ENCODE measurements at regions not wholly inside any gene's neighbourhood (a gene's known extent, or its start where the extent isn't known, plus 50 kb on each side); places are given as distances from the start of the nearest gene placed in this dataset.
"Not testable (repeated sequence)": the region's sequence is repeated elsewhere in the genome, so short reads cannot be mapped to it uniquely, and the experiment has no call there.

DNA sequence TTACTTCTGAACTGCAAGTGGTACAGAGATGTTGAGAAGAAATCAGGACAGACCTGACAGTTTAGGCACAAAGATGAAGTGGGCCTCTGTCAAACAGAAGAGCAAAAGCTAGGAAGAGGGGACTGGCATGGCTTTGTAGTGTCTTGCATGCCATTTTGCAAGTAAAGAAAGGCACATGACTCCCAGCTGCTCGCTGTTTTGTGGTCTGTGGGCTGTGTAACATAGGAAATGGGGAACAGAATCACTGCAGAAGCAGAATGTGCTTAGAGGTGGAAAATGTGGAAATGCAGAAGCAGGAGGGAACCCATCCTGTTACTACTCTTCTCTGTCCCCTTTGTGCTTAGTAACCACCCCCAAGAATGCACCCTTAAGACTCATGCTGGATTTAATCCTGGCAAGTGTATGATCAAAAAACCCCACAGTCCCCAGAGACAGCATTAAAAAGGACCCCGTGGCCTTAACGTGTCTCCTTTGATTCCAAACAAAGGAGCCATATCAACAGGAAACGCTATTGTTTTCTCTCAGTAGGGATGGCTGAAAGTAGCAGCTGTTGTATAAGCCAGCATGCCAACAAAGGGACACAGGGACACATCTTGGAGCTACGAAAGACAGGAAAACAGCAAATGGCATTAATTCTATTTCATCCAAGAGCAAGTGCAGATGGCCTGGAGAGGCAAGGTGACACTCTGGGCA, 177.6 kb upstream of the GLRA2 start:
- no peaks in the 10 kb centered on the region for H3K27me3 ChIP-seq (replicated peaks; ENCODE audit: insufficient read depth)

DNA sequence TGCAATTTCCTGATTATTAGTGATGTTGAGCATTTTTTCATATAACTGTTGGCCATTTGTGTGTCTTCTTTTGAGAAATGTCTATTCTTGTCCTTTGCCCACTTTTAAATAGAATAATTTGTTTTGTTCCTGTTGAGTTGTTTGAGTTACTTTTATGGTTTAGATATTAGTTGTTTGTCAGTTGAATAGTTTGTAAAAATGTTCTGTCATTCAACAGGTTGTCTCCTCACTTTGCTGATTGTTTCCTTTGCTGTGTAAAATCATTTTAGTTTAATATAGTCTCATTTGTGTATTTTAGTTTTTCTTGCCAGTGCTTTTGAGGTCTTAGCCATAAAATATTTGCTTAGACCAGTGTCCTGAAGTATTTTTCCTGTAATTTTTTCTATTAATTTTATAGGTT, 181.8 kb upstream of the GLRA2 start:
- H3K27ac ChIP-seq = no peak overlapping the region
- TF ChIP-seq POLR2AphosphoS5 (IDR thresholded peaks at IDR 0.05) (no peak), POLR2A (IDR thresholded peaks at IDR 0.05) (no peak)
- TF ChIP-seq, protein P1, sequence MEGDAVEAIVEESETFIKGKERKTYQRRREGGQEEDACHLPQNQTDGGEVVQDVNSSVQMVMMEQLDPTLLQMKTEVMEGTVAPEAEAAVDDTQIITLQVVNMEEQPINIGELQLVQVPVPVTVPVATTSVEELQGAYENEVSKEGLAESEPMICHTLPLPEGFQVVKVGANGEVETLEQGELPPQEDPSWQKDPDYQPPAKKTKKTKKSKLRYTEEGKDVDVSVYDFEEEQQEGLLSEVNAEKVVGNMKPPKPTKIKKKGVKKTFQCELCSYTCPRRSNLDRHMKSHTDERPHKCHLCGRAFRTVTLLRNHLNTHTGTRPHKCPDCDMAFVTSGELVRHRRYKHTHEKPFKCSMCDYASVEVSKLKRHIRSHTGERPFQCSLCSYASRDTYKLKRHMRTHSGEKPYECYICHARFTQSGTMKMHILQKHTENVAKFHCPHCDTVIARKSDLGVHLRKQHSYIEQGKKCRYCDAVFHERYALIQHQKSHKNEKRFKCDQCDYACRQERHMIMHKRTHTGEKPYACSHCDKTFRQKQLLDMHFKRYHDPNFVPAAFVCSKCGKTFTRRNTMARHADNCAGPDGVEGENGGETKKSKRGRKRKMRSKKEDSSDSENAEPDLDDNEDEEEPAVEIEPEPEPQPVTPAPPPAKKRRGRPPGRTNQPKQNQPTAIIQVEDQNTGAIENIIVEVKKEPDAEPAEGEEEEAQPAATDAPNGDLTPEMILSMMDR (IDR thresholded peaks at IDR 0.05) = no peak
- no peak overlapping the region for H3K4me3 ChIP-seq
- no peaks in the 10 kb centered on the region for H3K9me3 ChIP-seq
- no peaks in the 10 kb centered on the region for H3K36me3 ChIP-seq
- H3K4me1 ChIP-seq (replicated peaks) = no peaks in the 10 kb centered on the region
- intact Hi-C loops (cut with DNase I) = no loop called here
- no peak for DNase-seq (ENCODE audit: low spot score)
- no peaks in the 10 kb centered on the region for H3K27me3 ChIP-seq (replicated peaks; ENCODE audit: insufficient read depth)

More for the DNA sequence above, 177.6 kb upstream of the GLRA2 start:
- no peak overlapping the region for H3K4me3 ChIP-seq
- H3K27ac ChIP-seq = no peak overlapping the region
- WGBS = 52% methylated on average over 5 of the region's 5 CpGs
- H3K9me3 ChIP-seq = no peaks in the 10 kb centered on the region
- no peak for DNase-seq (ENCODE audit: low spot score)
- TF ChIP-seq, protein P1 (IDR thresholded peaks at IDR 0.05) = no peak
- TF ChIP-seq POLR2AphosphoS5 (IDR thresholded peaks at IDR 0.05) (no peak), POLR2A (IDR thresholded peaks at IDR 0.05) (no peak)
- no peaks in the 10 kb centered on the region for H3K4me1 ChIP-seq (replicated peaks)
- intact Hi-C loops (cut with DNase I) = no loop called here
- H3K36me3 ChIP-seq = no peaks in the 10 kb centered on the region

DNA sequence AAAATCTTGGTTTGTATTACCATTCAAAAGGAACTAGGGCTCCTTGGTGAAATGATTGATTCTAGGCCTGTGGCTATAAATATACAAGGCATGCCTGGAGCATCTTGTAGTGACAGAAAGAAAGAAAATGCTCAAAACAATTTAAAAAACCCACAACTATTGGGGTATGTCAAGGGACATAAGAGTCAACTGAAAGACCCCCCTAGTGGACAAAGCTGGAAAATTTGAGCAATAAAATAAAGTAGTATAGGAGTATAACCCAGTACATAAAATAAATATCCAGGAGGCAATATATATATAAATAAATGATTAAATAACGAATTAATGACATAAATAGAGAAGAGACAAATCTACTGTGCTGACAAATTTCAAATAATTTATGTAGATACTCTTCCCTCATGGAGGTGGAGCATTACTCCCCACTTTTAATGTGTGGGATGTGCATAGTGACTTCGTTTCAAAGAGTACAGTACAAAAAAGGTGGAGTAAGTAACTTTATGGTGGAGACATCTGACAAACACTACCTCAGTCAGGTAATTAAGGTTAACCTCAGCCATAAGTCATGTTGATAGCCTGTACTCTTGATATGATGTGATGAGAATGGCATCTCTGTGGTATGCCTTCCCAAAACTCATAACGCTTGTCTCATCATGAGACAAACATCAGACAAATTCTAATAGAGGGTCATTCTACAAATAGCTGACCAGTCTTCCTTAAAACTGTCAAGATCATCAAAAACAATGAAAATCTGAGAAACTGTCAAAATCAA, 185.0 kb upstream of the GLRA2 start:
- intact Hi-C loops (cut with DNase I) = no loop called here
- 61% methylated on average over 3 of the region's 3 CpGs for WGBS

DNA sequence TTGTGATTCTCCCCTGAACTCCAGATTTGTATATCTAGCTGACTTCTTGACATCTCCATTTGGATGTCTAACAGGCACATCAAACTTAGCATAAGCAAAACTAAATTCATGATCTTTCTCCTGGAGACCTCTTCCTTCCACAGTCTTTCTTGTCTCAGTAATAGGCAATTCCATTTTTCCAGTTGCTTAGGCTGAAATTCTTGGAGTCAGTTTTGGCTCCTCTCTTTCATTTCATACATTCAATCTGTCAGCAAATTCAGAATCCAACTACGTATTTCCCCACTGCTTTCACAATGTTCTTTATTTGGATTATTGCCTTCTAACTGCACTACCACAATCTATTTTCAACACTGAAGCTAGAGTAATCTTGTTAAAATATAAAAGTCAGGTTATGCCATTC, 219.9 kb upstream of the GLRA2 start:
- H3K27me3 ChIP-seq (replicated peaks; ENCODE audit: insufficient read depth) = no peaks in the 10 kb centered on the region
- no peaks in the 10 kb centered on the region for H3K4me1 ChIP-seq (replicated peaks)
- H3K4me3 ChIP-seq = no peak overlapping the region
- TF ChIP-seq POLR2A (IDR thresholded peaks at IDR 0.05) (no peak), POLR2AphosphoS5 (IDR thresholded peaks at IDR 0.05) (no peak)
- TF ChIP-seq, protein P1 (IDR thresholded peaks at IDR 0.05) = no peak
- H3K36me3 ChIP-seq = no peaks in the 10 kb centered on the region
- intact Hi-C loops (cut with DNase I) = no loop called here
- no peaks in the 10 kb centered on the region for H3K9me3 ChIP-seq
- DNase-seq (ENCODE audit: low spot score) = no peak
- no peak overlapping the region for H3K27ac ChIP-seq
- WGBS = 63% methylated on average over 1 of the region's 1 CpG

More for the DNA sequence above, 185.0 kb upstream of the GLRA2 start:
- DNase-seq (ENCODE audit: low spot score) = no peak
- H3K4me3 ChIP-seq = no peak overlapping the region
- no peaks in the 10 kb centered on the region for H3K4me1 ChIP-seq (replicated peaks)
- no peaks in the 10 kb centered on the region for H3K27me3 ChIP-seq (replicated peaks; ENCODE audit: insufficient read depth)
- no peaks in the 10 kb centered on the region for H3K9me3 ChIP-seq
- no peak overlapping the region for H3K27ac ChIP-seq
- TF ChIP-seq POLR2A (IDR thresholded peaks at IDR 0.05) = no peak
- TF ChIP-seq, protein P1 (IDR thresholded peaks at IDR 0.05) = no peak
- no peak for TF ChIP-seq POLR2AphosphoS5 (IDR thresholded peaks at IDR 0.05)
- no peaks in the 10 kb centered on the region for H3K36me3 ChIP-seq

DNA sequence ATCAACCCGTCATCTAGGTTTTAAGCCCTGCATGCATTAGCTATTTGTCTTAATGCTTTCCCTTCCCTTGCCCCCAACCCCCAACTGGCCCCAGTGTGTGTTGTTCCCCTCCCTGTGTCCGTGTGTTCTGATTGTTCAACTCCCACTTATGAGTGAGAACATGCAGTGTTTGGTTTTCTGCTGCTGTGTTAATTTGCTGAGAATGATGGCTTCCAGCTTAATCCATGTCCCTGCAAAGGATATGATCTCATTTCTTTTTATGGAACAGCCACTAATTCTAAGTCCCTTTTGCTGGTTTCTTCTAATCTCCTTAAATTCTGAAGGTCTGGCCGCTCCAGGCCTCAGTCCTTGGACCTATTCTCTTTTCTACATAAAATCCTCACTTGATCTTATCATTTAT, 220.4 kb upstream of the GLRA2 start:
- DNase-seq (ENCODE audit: low spot score); H3K27me3 ChIP-seq (replicated peaks; ENCODE audit: insufficient read depth); H3K4me3 ChIP-seq; H3K36me3 ChIP-seq; H3K4me1 ChIP-seq (replicated peaks); intact Hi-C loops (cut with DNase I); H3K27ac ChIP-seq; H3K9me3 ChIP-seq: not testable (repeated sequence)
- WGBS = 63% methylated on average over 3 of the region's 3 CpGs
